ENCODE measurements at regions not wholly inside any gene's neighbourhood (a gene's known extent, or its start where the extent isn't known, plus 50 kb on each side); places are given as distances from the start of the nearest gene placed in this dataset.

GRCh38 chr14:101251812-101252442 lies 309.4 kb upstream of the DIO3 start:
- TF ChIP-seq POLR2A (IDR thresholded peaks at IDR 0.05; ENCODE audit: borderline replicate concordance, extremely low read depth, insufficient read depth, insufficient read length): no peak
- no peak for TF ChIP-seq CTCF (IDR thresholded peaks at IDR 0.05 in 2 of 3, conservative IDR thresholded peaks at IDR 0.05 in 1 of 3; ENCODE audit: borderline replicate concordance in 1 of 3, insufficient read depth in 1 of 3, low read depth in 2 of 3, low read length in 2 of 3)
- TF ChIP-seq YY1 (IDR thresholded peaks at IDR 0.05; ENCODE audit: extremely low read depth, insufficient replicate concordance, low read depth, low read length): no peak
- no peak for TF ChIP-seq POLR2AphosphoS5 (IDR thresholded peaks at IDR 0.05; ENCODE audit: low read depth, low read length)
- no peak for TF ChIP-seq MAX (IDR thresholded peaks at IDR 0.05)
- TF ChIP-seq FOSL1 (IDR thresholded peaks at IDR 0.05; ENCODE audit: low read depth): no peak
- TF ChIP-seq TCF7L2 (IDR thresholded peaks at IDR 0.05; ENCODE audit: borderline replicate concordance, extremely low read depth, insufficient read depth, insufficient read length): no peak
- no peak for TF ChIP-seq SIN3A (IDR thresholded peaks at IDR 0.05; ENCODE audit: low read depth)
- TF ChIP-seq REST (IDR thresholded peaks at IDR 0.05; ENCODE audit: low read depth): no peak
- no peak for TF ChIP-seq EZH2 (IDR thresholded peaks at IDR 0.05)
